Thyroid gland (tissue), 4 donors: ENCODE measurements at regions not wholly inside any gene's neighbourhood (a gene's known extent, or its start where the extent isn't known, plus 50 kb on each side); places are given as distances from the start of the nearest gene placed in this dataset.

Experiments used
- CTCF ChIP-seq, 6 experiments: fragments of 200-600 bp in 3 of 6; fragments of 450-650 bp in 3 of 6; sonication (generic) in 3 of 6; IDR thresholded peaks; one replicate each; pipeline ENCODE4 v1.5.1; 2016 to 2019; ENCODE audit warnings: antibody characterized with exemption in 6 of 6, mild to moderate bottlenecking in 2 of 6, inconsistent platforms in 1 of 6, moderate library complexity in 1 of 6
- POLR2A ChIP-seq, 2 donors: fragments of 450-650 bp; IDR thresholded peaks; one replicate each; pipeline ENCODE4 v1.6.1; 2017; ENCODE audit warnings: antibody characterized with exemption in 2 of 2, mild to moderate bottlenecking in 2 of 2, moderate library complexity in 1 of 2

GRCh38 chr10:57142925-57143576 is 782.0 kb upstream of the ZWINT start:
- no peak for TF ChIP-seq POLR2A (IDR thresholded peaks at IDR 0.05)
- TF ChIP-seq CTCF (IDR thresholded peaks at IDR 0.05) = no peak
